ENCODE measurements at regions not wholly inside any gene's neighbourhood (a gene's known extent, or its start where the extent isn't known, plus 50 kb on each side); places are given as distances from the start of the nearest gene placed in this dataset.

DNA sequence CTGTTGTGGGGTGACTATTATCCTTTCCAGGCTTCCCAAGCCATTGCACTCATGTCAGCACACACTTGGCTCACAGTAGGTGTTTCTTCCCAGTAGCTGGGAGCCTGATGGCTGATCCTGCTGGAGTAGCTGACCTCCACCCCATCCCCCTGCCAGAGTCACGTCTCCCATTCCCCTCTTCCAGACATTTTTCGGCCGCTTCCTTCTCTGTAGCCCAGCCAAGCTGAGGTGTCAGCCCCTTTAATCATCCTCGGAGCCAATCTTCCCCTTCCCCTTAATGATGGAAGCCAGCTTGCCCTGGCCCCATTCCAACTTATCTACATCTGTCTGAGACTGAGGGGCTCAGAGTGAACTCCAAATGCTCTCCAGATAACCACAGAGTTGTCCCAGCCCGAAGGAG, 550.7 kb downstream of the MN1 start:
- TF ChIP-seq, protein P1, sequence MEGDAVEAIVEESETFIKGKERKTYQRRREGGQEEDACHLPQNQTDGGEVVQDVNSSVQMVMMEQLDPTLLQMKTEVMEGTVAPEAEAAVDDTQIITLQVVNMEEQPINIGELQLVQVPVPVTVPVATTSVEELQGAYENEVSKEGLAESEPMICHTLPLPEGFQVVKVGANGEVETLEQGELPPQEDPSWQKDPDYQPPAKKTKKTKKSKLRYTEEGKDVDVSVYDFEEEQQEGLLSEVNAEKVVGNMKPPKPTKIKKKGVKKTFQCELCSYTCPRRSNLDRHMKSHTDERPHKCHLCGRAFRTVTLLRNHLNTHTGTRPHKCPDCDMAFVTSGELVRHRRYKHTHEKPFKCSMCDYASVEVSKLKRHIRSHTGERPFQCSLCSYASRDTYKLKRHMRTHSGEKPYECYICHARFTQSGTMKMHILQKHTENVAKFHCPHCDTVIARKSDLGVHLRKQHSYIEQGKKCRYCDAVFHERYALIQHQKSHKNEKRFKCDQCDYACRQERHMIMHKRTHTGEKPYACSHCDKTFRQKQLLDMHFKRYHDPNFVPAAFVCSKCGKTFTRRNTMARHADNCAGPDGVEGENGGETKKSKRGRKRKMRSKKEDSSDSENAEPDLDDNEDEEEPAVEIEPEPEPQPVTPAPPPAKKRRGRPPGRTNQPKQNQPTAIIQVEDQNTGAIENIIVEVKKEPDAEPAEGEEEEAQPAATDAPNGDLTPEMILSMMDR (optimal IDR thresholded peaks at IDR 0.05 in 1 of 3, IDR thresholded peaks at IDR 0.05 in 1 of 3, conservative IDR thresholded peaks at IDR 0.05 in 1 of 3; ENCODE audit: extremely low read depth in 1 of 3, insufficient read depth in 2 of 3, low read length in 3 of 3) = no peak
- TF ChIP-seq EZH2 (IDR thresholded peaks at IDR 0.05; ENCODE audit: low read length) = no peak

Measured in keratinocyte (primary cell).